ENCODE measurements at regions not wholly inside any gene's neighbourhood (a gene's known extent, or its start where the extent isn't known, plus 50 kb on each side); places are given as distances from the start of the nearest gene placed in this dataset.

DNA sequence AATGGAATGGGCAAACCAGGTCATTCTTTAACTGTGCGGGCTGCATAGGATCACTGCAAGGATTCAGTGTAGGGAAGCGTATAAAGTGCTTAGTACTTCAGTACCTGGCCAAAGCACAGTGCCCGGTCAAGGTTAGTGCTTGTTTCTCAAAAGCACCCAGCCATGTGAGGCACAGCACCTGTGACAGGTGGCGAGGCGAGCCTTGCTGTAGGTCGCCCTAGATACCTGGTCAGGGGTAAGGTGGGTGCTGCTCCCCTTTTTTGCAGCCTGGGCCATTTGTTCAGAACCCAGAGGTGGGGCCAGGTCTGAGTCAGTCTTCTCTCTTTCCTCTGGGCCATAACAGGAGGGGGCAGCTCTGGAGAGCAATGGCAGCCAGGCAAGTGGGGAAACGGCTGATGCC, 172.0 kb downstream of the IRF8 start:
- H3K27ac ChIP-seq (replicated peaks; ENCODE audit: low read length), result no peak overlapping the region
- no peak overlapping the region for H3K4ac ChIP-seq (ENCODE audit: low read length)
- H2BK15ac ChIP-seq (ENCODE audit: low read length), result no peak overlapping the region
- H3K9ac ChIP-seq (ENCODE audit: low read depth, low read length, poor library complexity), result no peak overlapping the region
- peaks cover 3% of the 10 kb centered on the region for H3K79me1 ChIP-seq (ENCODE audit: low read depth, low read length)
- peaks cover 0 to 2% of the 10 kb centered on the region in 2 donors for H3K9me3 ChIP-seq (replicated peaks in 1 of 2; ENCODE audit: control insufficient read depth in 2 of 2, insufficient read depth in 1 of 2, low read depth in 1 of 2, low read length in 2 of 2)
- H4K91ac ChIP-seq (ENCODE audit: low read depth, low read length, poor library complexity), result no peak overlapping the region
- H3K4me2 ChIP-seq (ENCODE audit: insufficient read depth, low read length, poor library complexity, severe bottlenecking), result no peak overlapping the region
- H2AK5ac ChIP-seq (ENCODE audit: low read depth, low read length), result no peak overlapping the region
- H3K23ac ChIP-seq (ENCODE audit: low read depth, low read length, poor library complexity), result no peak overlapping the region
- peaks cover 0 to 46% (median 2%) of the 10 kb centered on the region in 3 experiments for H3K27me3 ChIP-seq (ENCODE audit: control insufficient read depth in 3 of 3, insufficient read depth in 3 of 3, low read depth in 1 of 3, low read length in 3 of 3)
- no peak overlapping the region for H2BK120ac ChIP-seq (ENCODE audit: low read depth, low read length)
- no peak overlapping the region for H3K18ac ChIP-seq (ENCODE audit: low read length)
- no peak overlapping the region for H2BK5ac ChIP-seq (ENCODE audit: low read length)
- no CpG with 5 or more reads among the region's 7 CpGs for WGBS, 2 donors (ENCODE audit: extremely low coverage in 2 of 2, insufficient read length in 2 of 2, insufficient replicate concordance in 1 of 2)
- no peak overlapping the region for H2AFZ ChIP-seq (ENCODE audit: low read length)
- H3K36me3 ChIP-seq (replicated peaks in 1 of 2; ENCODE audit: control insufficient read depth in 2 of 2, insufficient read depth in 2 of 2, low read length in 2 of 2), result no peaks in the 10 kb centered on the region
- no peak overlapping the region for H3K14ac ChIP-seq (ENCODE audit: low read length)
- no peak for DNase-seq (ENCODE audit: low spot score)
- H3K4me3 ChIP-seq (ENCODE audit: low read length in 2 of 2), result no peak overlapping the region
- H3K4me1 ChIP-seq (ENCODE audit: control insufficient read depth in 2 of 2, insufficient read depth in 1 of 2, low read depth in 1 of 2, low read length in 2 of 2), result peaks cover 2 to 14% of the 10 kb centered on the region in 2 donors
- no peak overlapping the region for H4K8ac ChIP-seq (ENCODE audit: low read depth, low read length)
- no peak overlapping the region for H2BK12ac ChIP-seq (ENCODE audit: low read length)

DNA sequence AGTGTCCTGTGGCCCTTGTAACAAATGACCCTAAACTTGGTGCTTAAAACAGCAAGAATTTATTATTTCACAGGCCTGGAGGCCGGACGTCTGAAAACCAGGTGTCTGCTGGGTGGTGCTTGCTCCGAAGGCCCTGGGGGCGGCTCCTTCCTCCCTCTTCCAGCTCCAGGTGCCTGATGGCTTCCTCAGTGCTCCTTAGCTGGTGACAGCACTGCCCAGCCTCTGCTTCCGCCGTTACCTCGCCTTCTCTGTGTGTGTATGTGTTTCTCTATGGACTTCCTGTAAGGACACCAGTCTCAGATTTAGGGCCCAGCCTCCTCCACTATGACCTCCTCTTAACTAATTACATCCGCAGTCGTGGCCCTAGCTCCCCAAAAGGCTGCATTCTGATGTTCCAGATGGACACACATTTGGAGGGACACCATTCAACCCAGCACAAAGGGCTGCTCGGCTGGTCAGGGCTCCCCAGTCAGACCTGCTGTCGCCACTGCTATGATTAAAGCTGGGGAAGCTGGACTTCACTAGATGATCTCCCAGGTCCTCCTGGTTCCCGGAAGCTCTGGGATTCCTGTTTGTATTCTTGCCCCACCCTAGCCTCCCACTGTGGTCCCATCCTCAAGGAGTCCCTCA, 172.8 kb downstream of the IRF8 start:
- H3K9me3 ChIP-seq (replicated peaks in 1 of 2; ENCODE audit: control insufficient read depth in 2 of 2, insufficient read depth in 1 of 2, low read depth in 1 of 2, low read length in 2 of 2), result peaks cover 0 to 2% of the 10 kb centered on the region in 2 donors
- no peak overlapping the region for H4K8ac ChIP-seq (ENCODE audit: low read depth, low read length)
- H3K18ac ChIP-seq (ENCODE audit: low read length), result peak overlapping the region; percentile 40
- H4K91ac ChIP-seq (ENCODE audit: low read depth, low read length, poor library complexity), result no peak overlapping the region
- H3K4me1 ChIP-seq (ENCODE audit: control insufficient read depth in 2 of 2, insufficient read depth in 1 of 2, low read depth in 1 of 2, low read length in 2 of 2), result peaks cover 2 to 14% of the 10 kb centered on the region in 2 donors
- H2BK15ac ChIP-seq (ENCODE audit: low read length), result no peak overlapping the region
- DNase-seq (ENCODE audit: low spot score), result no peak
- H2AFZ ChIP-seq (ENCODE audit: low read length), result no peak overlapping the region
- H3K9ac ChIP-seq (ENCODE audit: low read depth, low read length, poor library complexity), result no peak overlapping the region
- H3K4ac ChIP-seq (ENCODE audit: low read length), result no peak overlapping the region
- no peak overlapping the region for H2BK5ac ChIP-seq (ENCODE audit: low read length)
- H2BK120ac ChIP-seq (ENCODE audit: low read depth, low read length), result no peak overlapping the region
- no CpG with 5 or more reads among the region's 12 CpGs for WGBS, 2 donors (ENCODE audit: extremely low coverage in 2 of 2, insufficient read length in 2 of 2, insufficient replicate concordance in 1 of 2)
- no peak overlapping the region for H3K27ac ChIP-seq (replicated peaks; ENCODE audit: low read length)
- no peak overlapping the region for H3K4me2 ChIP-seq (ENCODE audit: insufficient read depth, low read length, poor library complexity, severe bottlenecking)
- no peak overlapping the region for H2AK5ac ChIP-seq (ENCODE audit: low read depth, low read length)
- H2BK12ac ChIP-seq (ENCODE audit: low read length), result no peak overlapping the region
- H3K14ac ChIP-seq (ENCODE audit: low read length), result no peak overlapping the region
- no peak overlapping the region for H3K4me3 ChIP-seq (ENCODE audit: low read length in 2 of 2)
- peaks cover 0 to 38% (median 2%) of the 10 kb centered on the region in 3 experiments for H3K27me3 ChIP-seq (ENCODE audit: control insufficient read depth in 3 of 3, insufficient read depth in 3 of 3, low read depth in 1 of 3, low read length in 3 of 3)
- H3K23ac ChIP-seq (ENCODE audit: low read depth, low read length, poor library complexity), result no peak overlapping the region
- no peaks in the 10 kb centered on the region for H3K36me3 ChIP-seq (replicated peaks in 1 of 2; ENCODE audit: control insufficient read depth in 2 of 2, insufficient read depth in 2 of 2, low read length in 2 of 2)
- H3K79me1 ChIP-seq (ENCODE audit: low read depth, low read length), result peaks cover 3% of the 10 kb centered on the region

DNA sequence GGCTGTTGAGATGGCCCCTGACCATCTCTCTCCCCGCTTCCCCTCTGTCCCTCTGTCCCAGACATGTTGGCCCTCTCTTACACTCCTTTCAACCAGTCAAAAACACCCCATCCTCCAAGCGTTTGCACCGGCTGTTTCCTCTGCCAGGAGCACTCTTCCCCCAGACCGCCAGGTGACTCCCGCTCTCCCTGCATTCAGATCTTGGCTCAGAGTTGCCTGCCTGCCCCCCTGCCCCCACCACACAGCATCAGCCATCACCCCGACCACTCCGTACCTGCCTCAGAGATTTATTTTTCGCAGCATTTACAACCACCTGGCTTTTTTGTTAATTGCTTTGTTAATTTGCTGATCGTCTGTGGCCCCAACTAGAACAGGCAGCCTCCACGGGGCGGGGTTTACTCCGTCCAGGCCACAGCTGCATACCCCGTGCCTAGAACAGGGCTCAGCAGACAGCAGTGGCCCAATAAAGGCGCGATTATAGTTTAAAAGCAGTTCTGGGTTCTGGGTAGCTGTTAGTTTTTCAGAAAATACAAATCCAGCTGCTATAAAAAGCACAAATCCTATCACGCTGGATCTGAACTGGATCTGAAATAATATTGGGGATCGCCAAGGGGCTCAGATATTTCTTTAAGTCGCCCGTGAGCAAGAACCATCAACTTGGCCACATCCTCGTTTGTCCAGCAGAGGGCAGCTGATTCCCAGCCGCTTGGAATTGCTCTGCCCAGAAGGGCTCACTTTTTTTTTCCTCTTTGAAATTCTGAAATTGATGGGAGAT, 173.6 kb downstream of the IRF8 start:
- peaks cover 3% of the 10 kb centered on the region for H3K79me1 ChIP-seq (ENCODE audit: low read depth, low read length)
- H2BK15ac ChIP-seq (ENCODE audit: low read length), result no peak overlapping the region
- H3K4me1 ChIP-seq (ENCODE audit: control insufficient read depth in 2 of 2, insufficient read depth in 1 of 2, low read depth in 1 of 2, low read length in 2 of 2), result peaks cover 2 to 14% of the 10 kb centered on the region in 2 donors
- H2BK12ac ChIP-seq (ENCODE audit: low read length), result no peak overlapping the region
- no peak overlapping the region for H4K91ac ChIP-seq (ENCODE audit: low read depth, low read length, poor library complexity)
- H2AFZ ChIP-seq (ENCODE audit: low read length), result no peak overlapping the region
- H3K9ac ChIP-seq (ENCODE audit: low read depth, low read length, poor library complexity), result no peak overlapping the region
- no peaks in the 10 kb centered on the region for H3K36me3 ChIP-seq (replicated peaks in 1 of 2; ENCODE audit: control insufficient read depth in 2 of 2, insufficient read depth in 2 of 2, low read length in 2 of 2)
- H2BK120ac ChIP-seq (ENCODE audit: low read depth, low read length), result no peak overlapping the region
- no peak overlapping the region for H3K4me2 ChIP-seq (ENCODE audit: insufficient read depth, low read length, poor library complexity, severe bottlenecking)
- peak; percentile 57 for DNase-seq (ENCODE audit: low spot score)
- H4K8ac ChIP-seq (ENCODE audit: low read depth, low read length), result no peak overlapping the region
- H3K23ac ChIP-seq (ENCODE audit: low read depth, low read length, poor library complexity), result no peak overlapping the region
- H3K18ac ChIP-seq (ENCODE audit: low read length), result no peak overlapping the region
- H3K4ac ChIP-seq (ENCODE audit: low read length), result no peak overlapping the region
- no peak overlapping the region for H3K4me3 ChIP-seq (ENCODE audit: low read length in 2 of 2)
- H2AK5ac ChIP-seq (ENCODE audit: low read depth, low read length), result no peak overlapping the region
- peaks cover 0 to under 1% of the 10 kb centered on the region in 2 donors for H3K9me3 ChIP-seq (replicated peaks in 1 of 2; ENCODE audit: control insufficient read depth in 2 of 2, insufficient read depth in 1 of 2, low read depth in 1 of 2, low read length in 2 of 2)
- no peak overlapping the region for H3K14ac ChIP-seq (ENCODE audit: low read length)
- H2BK5ac ChIP-seq (ENCODE audit: low read length), result no peak overlapping the region
- H3K27me3 ChIP-seq (ENCODE audit: control insufficient read depth in 3 of 3, insufficient read depth in 3 of 3, low read depth in 1 of 3, low read length in 3 of 3), result peaks cover 0 to 37% (median 2%) of the 10 kb centered on the region in 3 experiments
- no CpG with 5 or more reads among the region's 21 CpGs for WGBS, 2 donors (ENCODE audit: extremely low coverage in 2 of 2, insufficient read length in 2 of 2, insufficient replicate concordance in 1 of 2)
- no peak overlapping the region for H3K27ac ChIP-seq (replicated peaks; ENCODE audit: low read length)

DNA sequence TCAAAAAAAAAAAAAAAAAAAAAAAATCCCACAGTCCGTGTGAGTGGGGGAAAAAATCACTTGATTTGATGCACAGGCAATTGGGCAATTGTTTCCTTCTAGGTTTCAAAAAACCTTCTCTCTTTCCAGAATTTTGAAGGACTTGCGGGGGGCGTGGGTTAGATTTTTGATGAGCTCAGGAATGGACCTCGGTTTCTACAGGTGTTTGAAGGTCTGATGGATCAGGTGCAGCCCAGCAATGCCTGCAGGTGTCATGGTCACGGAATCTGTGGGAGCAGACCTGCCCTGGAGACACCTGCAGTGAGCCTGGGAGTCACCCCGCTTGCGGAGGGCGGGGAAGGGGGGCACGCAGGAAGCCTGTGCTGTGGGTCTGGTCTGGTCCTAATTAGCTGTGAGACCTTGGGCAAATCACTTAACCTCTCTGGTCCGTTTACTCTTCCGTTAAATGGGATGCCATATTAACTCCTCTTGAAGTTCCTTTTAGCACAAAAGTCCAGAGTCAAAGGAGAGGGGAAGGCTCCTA, 174.2 kb downstream of the IRF8 start:
- Histone ChIP-seq H2BK15ac (ENCODE audit: low read length) (no peak overlapping the region), H3K14ac (ENCODE audit: low read length) (no peak overlapping the region), H2BK120ac (ENCODE audit: low read depth, low read length) (no peak overlapping the region), H4K8ac (ENCODE audit: low read depth, low read length) (no peak overlapping the region), H3K4me2 (ENCODE audit: insufficient read depth, low read length, poor library complexity, severe bottlenecking) (no peak overlapping the region), H4K91ac (ENCODE audit: low read depth, low read length, poor library complexity) (no peak overlapping the region), H2AK5ac (ENCODE audit: low read depth, low read length) (no peak overlapping the region), H3K27ac (replicated peaks; ENCODE audit: low read length) (no peak overlapping the region), H3K23ac (ENCODE audit: low read depth, low read length, poor library complexity) (no peak overlapping the region), H2AFZ (ENCODE audit: low read length) (no peak overlapping the region), H3K4ac (ENCODE audit: low read length) (no peak overlapping the region), H2BK5ac (ENCODE audit: low read length) (no peak overlapping the region), H3K4me1 (ENCODE audit: control insufficient read depth in 2 of 2, insufficient read depth in 1 of 2, low read depth in 1 of 2, low read length in 2 of 2) (peaks cover 2 to 14% of the 10 kb centered on the region in 2 donors), H3K27me3 (ENCODE audit: control insufficient read depth in 3 of 3, insufficient read depth in 3 of 3, low read depth in 1 of 3, low read length in 3 of 3) (peaks cover 0 to 37% (median 2%) of the 10 kb centered on the region in 3 experiments), H3K9me3 (replicated peaks in 1 of 2; ENCODE audit: control insufficient read depth in 2 of 2, insufficient read depth in 1 of 2, low read depth in 1 of 2, low read length in 2 of 2) (no peaks in the 10 kb centered on the region), H3K18ac (ENCODE audit: low read length) (no peak overlapping the region), H3K79me1 (ENCODE audit: low read depth, low read length) (no peaks in the 10 kb centered on the region), H2BK12ac (ENCODE audit: low read length) (no peak overlapping the region), H3K4me3 (ENCODE audit: low read length in 2 of 2) (no peak overlapping the region), H3K36me3 (replicated peaks in 1 of 2; ENCODE audit: control insufficient read depth in 2 of 2, insufficient read depth in 2 of 2, low read length in 2 of 2) (no peaks in the 10 kb centered on the region), H3K9ac (ENCODE audit: low read depth, low read length, poor library complexity) (no peak overlapping the region)
- WGBS, 2 donors (ENCODE audit: extremely low coverage in 2 of 2, insufficient read length in 2 of 2, insufficient replicate concordance in 1 of 2), result no CpG with 5 or more reads among the region's 11 CpGs
- DNase-seq (ENCODE audit: low spot score), result no peak
